RWPE2 (cell line): ENCODE measurements at regions not wholly inside any gene's neighbourhood (a gene's known extent, or its start where the extent isn't known, plus 50 kb on each side); places are given as distances from the start of the nearest gene placed in this dataset.

Experiments
- ATAC-seq: fragments of 200-7000 bp; cut with Tn5 transposase; 3 replicates; pipeline ENCODE4 v1.9.1; 2021; ENCODE audit warnings: low read depth
- DNase-seq: peaks from one replicate; pipeline ENCODE4 v3.0.0-alpha.2; 2020; ENCODE audit warnings: low spot score
- H3K27ac ChIP-seq: fragments of 450-650 bp; 2 replicates; pipeline ENCODE4 v1.5.1; 2017; ENCODE audit warnings: mild to moderate bottlenecking; ENCODE audit not compliant: poor library complexity, severe bottlenecking
- H3K27me3 ChIP-seq: fragments of 250-450 bp; sonication (Bioruptor Pico); 2 replicates; pipeline ENCODE4 v1.5.1; 2021; ENCODE audit warnings: mild to moderate bottlenecking, moderate library complexity; ENCODE audit not compliant: insufficient read depth, poor library complexity, severe bottlenecking
- H3K36me3 ChIP-seq: fragments of 250-450 bp; sonication (Bioruptor Pico); 2 replicates; pipeline ENCODE4 v1.5.1; 2020; ENCODE audit warnings: low read depth, mild to moderate bottlenecking, moderate library complexity
- H3K4me1 ChIP-seq: fragments of 250-450 bp; sonication (Bioruptor Pico); 2 replicates; pipeline ENCODE4 v1.5.1; 2021; ENCODE audit warnings: mild to moderate bottlenecking, moderate library complexity; ENCODE audit not compliant: insufficient read depth, poor library complexity, severe bottlenecking
- H3K4me3 ChIP-seq: fragments of 250-450 bp; sonication (Bioruptor Pico); 2 replicates; pipeline ENCODE4 v1.5.1; 2021; ENCODE audit warnings: mild to moderate bottlenecking, moderate library complexity; ENCODE audit not compliant: severe bottlenecking
- H3K9me3 ChIP-seq: fragments of 250-450 bp; sonication (Bioruptor Pico); 2 replicates; pipeline ENCODE4 v1.5.1; 2021; ENCODE audit warnings: mild to moderate bottlenecking, moderate library complexity; ENCODE audit not compliant: severe bottlenecking
- TF ChIP-seq, protein P1 (sequence below): fragments of 450-650 bp; IDR thresholded peaks from one replicate; pipeline ENCODE4 v1.5.1; 2017; ENCODE audit warnings: mild to moderate bottlenecking, moderate library complexity; ENCODE audit not compliant: poor library complexity, severe bottlenecking

DNA sequence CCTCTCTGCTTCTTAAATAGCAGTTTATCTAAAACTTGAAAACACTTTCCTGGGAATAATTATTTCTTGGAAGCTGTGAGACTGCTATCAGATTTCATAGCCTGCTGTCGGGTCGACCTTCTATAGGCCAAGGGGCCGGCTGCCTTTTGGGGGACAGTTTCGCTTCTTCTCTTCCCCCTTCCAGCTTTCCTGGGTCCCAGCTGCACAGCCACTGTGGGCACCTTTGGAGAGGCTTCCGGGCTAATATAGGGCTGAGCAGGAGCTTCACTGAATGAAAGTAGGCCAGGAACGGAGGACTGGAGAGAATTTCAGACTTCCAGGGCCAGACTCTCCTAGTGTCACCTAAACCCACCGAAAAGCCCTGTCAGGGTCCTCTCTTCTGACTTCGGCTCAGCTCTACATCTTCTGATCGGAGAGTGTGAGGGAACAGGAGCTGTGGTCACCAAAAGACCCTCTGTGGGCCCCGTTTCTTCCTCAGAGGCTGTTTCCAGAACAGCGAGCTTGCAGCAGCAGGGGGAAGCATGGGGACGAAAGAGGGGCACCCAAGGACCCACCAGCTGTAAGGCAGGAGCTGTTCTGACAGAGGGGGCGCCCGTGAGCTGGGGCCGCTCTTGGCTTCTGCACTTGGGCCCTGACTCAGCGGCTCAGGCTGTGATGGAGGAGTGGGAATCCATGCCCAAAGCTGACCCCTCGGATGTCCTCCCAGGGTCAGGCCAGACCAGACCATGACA lies 620.6 kb downstream of the BCOR start:
- DNase-seq (no peak), ATAC-seq (no peak)
- TF ChIP-seq, protein P1, sequence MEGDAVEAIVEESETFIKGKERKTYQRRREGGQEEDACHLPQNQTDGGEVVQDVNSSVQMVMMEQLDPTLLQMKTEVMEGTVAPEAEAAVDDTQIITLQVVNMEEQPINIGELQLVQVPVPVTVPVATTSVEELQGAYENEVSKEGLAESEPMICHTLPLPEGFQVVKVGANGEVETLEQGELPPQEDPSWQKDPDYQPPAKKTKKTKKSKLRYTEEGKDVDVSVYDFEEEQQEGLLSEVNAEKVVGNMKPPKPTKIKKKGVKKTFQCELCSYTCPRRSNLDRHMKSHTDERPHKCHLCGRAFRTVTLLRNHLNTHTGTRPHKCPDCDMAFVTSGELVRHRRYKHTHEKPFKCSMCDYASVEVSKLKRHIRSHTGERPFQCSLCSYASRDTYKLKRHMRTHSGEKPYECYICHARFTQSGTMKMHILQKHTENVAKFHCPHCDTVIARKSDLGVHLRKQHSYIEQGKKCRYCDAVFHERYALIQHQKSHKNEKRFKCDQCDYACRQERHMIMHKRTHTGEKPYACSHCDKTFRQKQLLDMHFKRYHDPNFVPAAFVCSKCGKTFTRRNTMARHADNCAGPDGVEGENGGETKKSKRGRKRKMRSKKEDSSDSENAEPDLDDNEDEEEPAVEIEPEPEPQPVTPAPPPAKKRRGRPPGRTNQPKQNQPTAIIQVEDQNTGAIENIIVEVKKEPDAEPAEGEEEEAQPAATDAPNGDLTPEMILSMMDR, result no peak
- H3K27me3 ChIP-seq, result no peaks in the 10 kb centered on the region
- no peaks in the 10 kb centered on the region for H3K9me3 ChIP-seq
- no peak overlapping the region for H3K27ac ChIP-seq
- H3K4me3 ChIP-seq, result no peak overlapping the region
- H3K4me1 ChIP-seq, result no peaks in the 10 kb centered on the region
- H3K36me3 ChIP-seq, result no peaks in the 10 kb centered on the region

GRCh38 chrX:39477762-39478120 lies 620.0 kb downstream of the BCOR start:
- Histone ChIP-seq H3K36me3 (no peaks in the 10 kb centered on the region), H3K27me3 (no peaks in the 10 kb centered on the region), H3K9me3 (no peaks in the 10 kb centered on the region), H3K4me3 (no peak overlapping the region), H3K27ac (no peak overlapping the region), H3K4me1 (no peaks in the 10 kb centered on the region)
- ATAC-seq, result no peak
- TF ChIP-seq, protein P1, result no peak
- DNase-seq, result no peak

DNA sequence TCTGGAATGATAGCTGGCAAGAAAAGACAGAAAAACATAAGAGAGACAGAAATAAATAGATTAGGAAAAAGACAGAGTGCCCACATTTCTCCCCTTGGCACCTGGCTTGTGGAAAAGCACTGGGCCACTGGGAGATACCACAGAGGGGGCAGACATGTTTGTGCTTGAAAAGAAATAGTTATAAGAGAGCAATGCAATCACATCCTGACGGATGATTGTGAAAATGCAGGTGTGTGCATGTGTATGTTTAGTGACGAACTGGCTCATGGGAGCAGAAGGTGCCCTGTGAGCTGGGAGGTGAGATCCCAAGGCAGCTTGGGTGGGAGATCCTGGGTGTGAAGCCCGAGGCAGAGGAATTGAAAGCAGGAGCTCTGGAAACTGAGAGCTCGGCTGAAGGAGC lies 617.9 kb downstream of the BCOR start:
- Histone ChIP-seq H3K27ac (no peak overlapping the region), H3K36me3 (no peaks in the 10 kb centered on the region), H3K4me3 (no peak overlapping the region), H3K9me3 (no peaks in the 10 kb centered on the region), H3K27me3 (no peaks in the 10 kb centered on the region), H3K4me1 (no peaks in the 10 kb centered on the region)
- DNase-seq (no peak), ATAC-seq (no peak)
- TF ChIP-seq, protein P1, result no peak

DNA sequence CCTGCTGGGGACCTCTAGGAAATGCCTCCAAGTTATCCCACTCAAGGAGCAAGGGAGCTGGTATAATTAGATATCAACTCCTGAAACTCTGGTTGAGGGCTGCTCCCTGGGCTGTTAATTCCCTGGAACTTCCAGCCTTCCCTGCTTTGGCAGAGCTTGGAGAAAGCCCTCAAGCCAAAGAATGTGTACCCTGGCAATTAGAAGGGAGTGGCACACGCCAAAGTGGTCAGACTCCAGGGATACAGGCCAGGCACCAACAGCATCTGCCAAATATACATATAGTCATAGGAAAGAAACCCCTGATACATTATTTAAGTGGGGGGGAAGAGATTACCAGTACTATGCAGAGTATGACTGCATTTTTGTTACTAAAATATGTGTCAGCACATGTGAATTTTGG lies 616.8 kb downstream of the BCOR start:
- no peaks in the 10 kb centered on the region for H3K9me3 ChIP-seq
- no peak overlapping the region for H3K4me3 ChIP-seq
- no peak for DNase-seq
- H3K27me3 ChIP-seq, result no peaks in the 10 kb centered on the region
- no peak for ATAC-seq
- H3K4me1 ChIP-seq, result no peaks in the 10 kb centered on the region
- TF ChIP-seq, protein P1, result no peak
- no peaks in the 10 kb centered on the region for H3K36me3 ChIP-seq
- no peak overlapping the region for H3K27ac ChIP-seq

- H3K9me3 ChIP-seq, result no peaks in the 10 kb centered on the region
- no peaks in the 10 kb centered on the region for H3K36me3 ChIP-seq
- H3K4me3 ChIP-seq, result no peak overlapping the region
- H3K4me1 ChIP-seq, result no peaks in the 10 kb centered on the region
- TF ChIP-seq, protein P1, result no peak
- no peak for ATAC-seq
- H3K27ac ChIP-seq, result no peak overlapping the region
- no peaks in the 10 kb centered on the region for H3K27me3 ChIP-seq
- no peak for DNase-seq
These were observed 616.1 kb downstream of the BCOR start for GRCh38 chrX:39481621-39482020.
